Ectodermal cell (in vitro differentiated cells): ENCODE measurements at regions not wholly inside any gene's neighbourhood (a gene's known extent, or its start where the extent isn't known, plus 50 kb on each side); places are given as distances from the start of the nearest gene placed in this dataset.
"Not testable (repeated sequence)": the region's sequence is repeated elsewhere in the genome, so short reads cannot be mapped to it uniquely, and the experiment has no call there.

Experiments used
- H3K27ac ChIP-seq: 2 replicates; pipeline ENCODE4 v1.7.0; 2013; ENCODE audit warnings: mild to moderate bottlenecking, low read depth, low read length; ENCODE audit not compliant: insufficient read depth, poor library complexity, severe bottlenecking
- H3K27me3 ChIP-seq: 2 replicates; pipeline ENCODE4 v1.7.0; 2013; ENCODE audit warnings: mild to moderate bottlenecking, low read length; ENCODE audit not compliant: insufficient read depth, control insufficient read depth, poor library complexity, severe bottlenecking
- H3K36me3 ChIP-seq: one replicate; pipeline ENCODE4 v1.7.0; 2013; ENCODE audit warnings: low read length; ENCODE audit not compliant: control insufficient read depth, insufficient read depth
- H3K4me1 ChIP-seq: one replicate; pipeline ENCODE4 v1.7.0; 2013; ENCODE audit warnings: low read length; ENCODE audit not compliant: control insufficient read depth, insufficient read depth
- H3K4me3 ChIP-seq: 2 replicates; pipeline ENCODE4 v1.7.0; 2013; ENCODE audit warnings: low read depth, low read length, control low read depth; ENCODE audit not compliant: insufficient read depth
- H3K9me3 ChIP-seq: 2 replicates; pipeline ENCODE4 v1.7.0; 2013; ENCODE audit warnings: mild to moderate bottlenecking, low read length, moderate library complexity; ENCODE audit not compliant: control insufficient read depth
- WGBS, 2 experiments: methylation state at CpG; one replicate each; pipeline ENCODE4 v1.1.7; 2013; ENCODE audit warnings: missing lambda C conversion rate in 2 of 2; 5-methylcytosine and 5-hydroxymethylcytosine counted together

GRCh38 chr3:81375921-81376320 lies 385.5 kb downstream of the GBE1 start:
- Histone ChIP-seq H3K4me1 (no peaks in the 10 kb centered on the region), H3K27ac (no peak overlapping the region), H3K36me3 (no peaks in the 10 kb centered on the region), H3K4me3 (no peak overlapping the region), H3K9me3 (no peaks in the 10 kb centered on the region), H3K27me3 (no peaks in the 10 kb centered on the region)

GRCh38 chr3:81364411-81364810 lies 397.0 kb downstream of the GBE1 start:
- Histone ChIP-seq H3K9me3 (no peaks in the 10 kb centered on the region), H3K27me3 (no peaks in the 10 kb centered on the region), H3K36me3 (no peaks in the 10 kb centered on the region), H3K4me3 (no peak overlapping the region), H3K27ac (no peak overlapping the region), H3K4me1 (no peaks in the 10 kb centered on the region)
- 63 to 65% methylated on average over 3 of the region's 3 CpGs for WGBS, 2 experiments

GRCh38 chr3:81363816-81364215 lies 397.6 kb downstream of the GBE1 start:
- Histone ChIP-seq H3K4me3 (no peak overlapping the region), H3K27me3 (no peaks in the 10 kb centered on the region), H3K27ac (no peak overlapping the region), H3K4me1 (no peaks in the 10 kb centered on the region), H3K9me3 (no peaks in the 10 kb centered on the region), H3K36me3 (no peaks in the 10 kb centered on the region)
- 82 to 90% methylated on average over 2 of the region's 2 CpGs for WGBS, 2 experiments

- H3K27ac ChIP-seq: no peak overlapping the region
- H3K4me1 ChIP-seq: no peaks in the 10 kb centered on the region
- H3K9me3 ChIP-seq: no peaks in the 10 kb centered on the region
- no peaks in the 10 kb centered on the region for H3K27me3 ChIP-seq
- H3K4me3 ChIP-seq: no peak overlapping the region
- no peaks in the 10 kb centered on the region for H3K36me3 ChIP-seq
- 90 to 92% methylated on average over 5 of the region's 5 CpGs for WGBS, 2 experiments
Measured at GRCh38 chr3:81354119-81354518, 407.3 kb downstream of the GBE1 start.

- Histone ChIP-seq H3K4me1 (no peaks in the 10 kb centered on the region), H3K4me3 (no peak overlapping the region), H3K27me3 (no peaks in the 10 kb centered on the region), H3K36me3 (no peaks in the 10 kb centered on the region), H3K27ac (no peak overlapping the region), H3K9me3 (no peaks in the 10 kb centered on the region)
- WGBS, 2 experiments: 69 to 72% methylated on average over 3 of the region's 3 CpGs
Measured at GRCh38 chr3:81352867-81353266, 408.6 kb downstream of the GBE1 start.

- 91 to 97% methylated on average over 3 of the region's 4 CpGs for WGBS, 2 experiments
- no peak overlapping the region for H3K27ac ChIP-seq
Measured at GRCh38 chr3:81349816-81350340, 411.6 kb downstream of the GBE1 start.

GRCh38 chr3:81339040-81339845 lies 422.2 kb downstream of the GBE1 start:
- H3K4me1 ChIP-seq: no peaks in the 10 kb centered on the region
- 78 to 90% methylated on average over 1 of the region's 1 CpG for WGBS, 2 experiments
- H3K9me3 ChIP-seq: no peaks in the 10 kb centered on the region
- H3K27me3 ChIP-seq: no peaks in the 10 kb centered on the region
- H3K27ac ChIP-seq: no peak overlapping the region
- H3K4me3 ChIP-seq: no peak overlapping the region
- no peaks in the 10 kb centered on the region for H3K36me3 ChIP-seq

More at GRCh38 chr3:81349816-81350340, 411.6 kb downstream of the GBE1 start:
- no peaks in the 10 kb centered on the region for H3K36me3 ChIP-seq
- no peaks in the 10 kb centered on the region for H3K27me3 ChIP-seq
- H3K9me3 ChIP-seq: no peaks in the 10 kb centered on the region
- no peak overlapping the region for H3K4me3 ChIP-seq
- H3K4me1 ChIP-seq: no peaks in the 10 kb centered on the region

GRCh38 chr3:81336470-81336869 lies 425.0 kb downstream of the GBE1 start:
- H3K9me3 ChIP-seq: no peaks in the 10 kb centered on the region
- H3K27me3 ChIP-seq: no peaks in the 10 kb centered on the region
- H3K4me3 ChIP-seq: no peak overlapping the region
- WGBS, 2 experiments: 82 to 97% methylated on average over 1 to 4 of the region's 4 CpGs
- H3K36me3 ChIP-seq: no peaks in the 10 kb centered on the region
- H3K4me1 ChIP-seq: no peaks in the 10 kb centered on the region
- H3K27ac ChIP-seq: no peak overlapping the region

GRCh38 chr3:81329835-81330234 lies 431.6 kb downstream of the GBE1 start:
- H3K4me3 ChIP-seq, H3K4me1 ChIP-seq, H3K36me3 ChIP-seq, H3K27ac ChIP-seq, H3K9me3 ChIP-seq, H3K27me3 ChIP-seq: not testable (repeated sequence)
- 96 to 98% methylated on average over 7 of the region's 7 CpGs for WGBS, 2 experiments

- H3K4me1 ChIP-seq: no peaks in the 10 kb centered on the region
- H3K9me3 ChIP-seq: no peaks in the 10 kb centered on the region
- WGBS, 2 experiments: 92 to 96% methylated on average over 8 of the region's 8 CpGs
- H3K4me3 ChIP-seq: no peak overlapping the region
- no peak overlapping the region for H3K27ac ChIP-seq
- H3K27me3 ChIP-seq: no peaks in the 10 kb centered on the region
- no peaks in the 10 kb centered on the region for H3K36me3 ChIP-seq
Measured at GRCh38 chr3:81326245-81326644, 435.2 kb downstream of the GBE1 start.
